ENCODE measurements at regions not wholly inside any gene's neighbourhood (a gene's known extent, or its start where the extent isn't known, plus 50 kb on each side); places are given as distances from the start of the nearest gene placed in this dataset.

- BruUV-seq (replicated peaks) = no TSS peak
- no peaks in the 10 kb centered on the region for H3K9me3 ChIP-seq
- ChIA-PET CTCF (interaction anchor here (1.5 kb wide), 1 partner anchor 9 kb away, joined by 3 read pairs; no protein-coding TSS in a partner anchor), POLR2A (no interaction called here)
- H3K27me3 ChIP-seq (replicated peaks; ENCODE audit: control insufficient read depth, insufficient read depth, low read length) = no peaks in the 10 kb centered on the region
- no peak overlapping the region for H3K4me3 Mint-ChIP-seq (ENCODE audit: unreplicated experiment)
- no peak for DNase-seq
- no peak overlapping the region for H3K4me3 ChIP-seq (ENCODE audit: low read depth, low read length)
- H3K27me3 Mint-ChIP-seq (ENCODE audit: insufficient read depth, unreplicated experiment) = peaks cover 2% of the 10 kb centered on the region
- intact Hi-C loops (cut with micrococcal nuclease; ENCODE audit: unreplicated experiment) = loop anchor here (5.0 kb wide), 1 partner anchor 36 kb away; no protein-coding TSS in a partner anchor
- peaks cover 19% of the 10 kb centered on the region for H3K4me1 Mint-ChIP-seq (ENCODE audit: low read depth, unreplicated experiment)
- H3K36me3 ChIP-seq (ENCODE audit: control insufficient read depth, insufficient read depth, low read length) = no peaks in the 10 kb centered on the region
- peaks cover 5% of the 10 kb centered on the region for H3K4me1 ChIP-seq
- H3K27ac Mint-ChIP-seq (ENCODE audit: unreplicated experiment) = no peak overlapping the region
- TF ChIP-seq CTCF (IDR thresholded peaks at IDR 0.05; ENCODE audit: insufficient read depth in 1 of 2, low read depth in 1 of 2, low read length in 1 of 2, severe bottlenecking in 1 of 2, unreplicated experiment in 1 of 2) = no peak
- H3K9me3 Mint-ChIP-seq (ENCODE audit: unreplicated experiment) = no peaks in the 10 kb centered on the region
- peaks cover 5% of the 10 kb centered on the region for H3K36me3 Mint-ChIP-seq (ENCODE audit: insufficient read depth, unreplicated experiment)
Observed at GRCh38 chr20:41696428-41696827, 78.3 kb upstream of the CHD6 start.

- no peaks in the 10 kb centered on the region for H3K9me3 Mint-ChIP-seq (ENCODE audit: unreplicated experiment)
- DNase-seq = peak in 1 of 2 experiments; percentile 21
- Histone ChIP-seq H3K4me1 (peaks cover 16% of the 10 kb centered on the region), H3K9me3 (no peaks in the 10 kb centered on the region), H3K4me3 (ENCODE audit: low read depth, low read length) (peak overlapping the region; percentile 43), H3K36me3 (ENCODE audit: control insufficient read depth, insufficient read depth, low read length) (no peaks in the 10 kb centered on the region), H3K27me3 (replicated peaks; ENCODE audit: control insufficient read depth, insufficient read depth, low read length) (no peaks in the 10 kb centered on the region)
- intact Hi-C loops (cut with micrococcal nuclease; ENCODE audit: unreplicated experiment) = loop anchor here (5.0 kb wide), 1 partner anchor 38 kb away; no protein-coding TSS in a partner anchor
- H3K27me3 Mint-ChIP-seq (ENCODE audit: insufficient read depth, unreplicated experiment) = peaks cover 2% of the 10 kb centered on the region
- H3K36me3 Mint-ChIP-seq (ENCODE audit: insufficient read depth, unreplicated experiment) = peaks cover 5% of the 10 kb centered on the region
- H3K4me1 Mint-ChIP-seq (ENCODE audit: low read depth, unreplicated experiment) = peaks cover 19% of the 10 kb centered on the region
- POLR2A ChIA-PET = no interaction called here
- no peak for TF ChIP-seq CTCF (IDR thresholded peaks at IDR 0.05; ENCODE audit: insufficient read depth in 1 of 2, low read depth in 1 of 2, low read length in 1 of 2, severe bottlenecking in 1 of 2, unreplicated experiment in 1 of 2)
- CTCF ChIA-PET = interaction anchor here (0.9 to 4.8 kb wide), 3 partner anchors 45 to 202 kb away, joined by 3 to 35 read pairs (median 14); no protein-coding TSS in a partner anchor
- H3K4me3 Mint-ChIP-seq (ENCODE audit: unreplicated experiment) = peak overlapping the region; percentile 86
- peak overlapping the region; percentile 24 for H3K27ac Mint-ChIP-seq (ENCODE audit: unreplicated experiment)
- BruUV-seq (replicated peaks) = no TSS peak
Observed at GRCh38 chr20:41694796-41695195, 76.6 kb upstream of the CHD6 start.

GRCh38 chr20:41693136-41693979 lies 75.2 kb upstream of the CHD6 start:
- Histone ChIP-seq H3K4me3 (ENCODE audit: low read depth, low read length) (peak overlapping the region; percentile 43), H3K36me3 (ENCODE audit: control insufficient read depth, insufficient read depth, low read length) (no peaks in the 10 kb centered on the region), H3K27me3 (replicated peaks; ENCODE audit: control insufficient read depth, insufficient read depth, low read length) (no peaks in the 10 kb centered on the region), H3K4me1 (peaks cover 16% of the 10 kb centered on the region), H3K9me3 (no peaks in the 10 kb centered on the region)
- peak overlapping the region; percentile 90 for H3K27ac Mint-ChIP-seq (ENCODE audit: unreplicated experiment)
- H3K36me3 Mint-ChIP-seq (ENCODE audit: insufficient read depth, unreplicated experiment) = peaks cover 5% of the 10 kb centered on the region
- H3K4me1 Mint-ChIP-seq (ENCODE audit: low read depth, unreplicated experiment) = peaks cover 19% of the 10 kb centered on the region
- H3K9me3 Mint-ChIP-seq (ENCODE audit: unreplicated experiment) = no peaks in the 10 kb centered on the region
- peak; percentile 92 to 95 for DNase-seq
- CTCF ChIA-PET = interaction anchor here (0.6 to 4.8 kb wide), 19 partner anchors 8 to 1764 kb away, joined by 3 to 35 read pairs (median 4); partner anchors contain the start of genes CHD6 and SRSF6
- H3K4me3 Mint-ChIP-seq (ENCODE audit: unreplicated experiment) = peak overlapping the region; percentile 86
- POLR2A ChIA-PET = interaction anchor here (0.6 to 1.7 kb wide), 5 partner anchors 43 to 1764 kb away, joined by 3 to 11 read pairs (median 7); partner anchors contain the start of gene CHD6
- TSS peak; percentile 88 for BruUV-seq (replicated peaks)
- intact Hi-C loops (cut with micrococcal nuclease; ENCODE audit: unreplicated experiment) = loop anchor here (1.0 to 2.0 kb wide), 4 partner anchors 43 to 353 kb away; partner anchors contain the start of genes CHD6 and LPIN3
- peak; percentile 66 to 68 for TF ChIP-seq CTCF (IDR thresholded peaks at IDR 0.05; ENCODE audit: insufficient read depth in 1 of 2, low read depth in 1 of 2, low read length in 1 of 2, severe bottlenecking in 1 of 2, unreplicated experiment in 1 of 2)
- H3K27me3 Mint-ChIP-seq (ENCODE audit: insufficient read depth, unreplicated experiment) = peaks cover 2% of the 10 kb centered on the region

Measured in Caco-2 (cell line).